ENCODE measurements at regions not wholly inside any gene's neighbourhood (a gene's known extent, or its start where the extent isn't known, plus 50 kb on each side); places are given as distances from the start of the nearest gene placed in this dataset.

DNA sequence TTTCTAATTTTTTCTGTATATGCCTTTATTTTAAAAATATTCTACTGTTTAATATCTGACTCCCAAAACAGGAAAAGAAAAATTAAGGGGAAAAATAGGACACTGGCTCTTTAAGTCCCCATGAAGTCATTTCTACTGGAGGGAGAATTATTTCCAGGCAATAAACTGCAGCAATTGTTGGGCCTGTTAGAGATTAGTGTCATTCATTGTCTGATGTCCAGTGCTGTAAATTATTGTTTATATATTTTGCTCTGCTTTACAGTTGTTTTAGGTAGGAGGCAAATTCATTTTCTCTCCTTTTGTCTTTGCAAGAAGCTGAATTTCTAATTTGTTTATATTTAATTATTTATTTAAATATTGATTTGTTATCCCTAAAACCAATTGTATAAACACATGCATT lies 906.0 kb upstream of the CDH10 start (continued):
- TF ChIP-seq ZNF219 (CRISPR knock-in tag; IDR thresholded peaks at IDR 0.05; ENCODE audit: borderline replicate concordance) (no peak), ZNF232 (CRISPR knock-in tag; IDR thresholded peaks at IDR 0.05) (no peak), NR1H2 (CRISPR knock-in tag; IDR thresholded peaks at IDR 0.05) (no peak), CBFB (CRISPR knock-in tag; IDR thresholded peaks at IDR 0.05; ENCODE audit: low read depth) (no peak)
- TF ChIP-seq, protein P1, sequence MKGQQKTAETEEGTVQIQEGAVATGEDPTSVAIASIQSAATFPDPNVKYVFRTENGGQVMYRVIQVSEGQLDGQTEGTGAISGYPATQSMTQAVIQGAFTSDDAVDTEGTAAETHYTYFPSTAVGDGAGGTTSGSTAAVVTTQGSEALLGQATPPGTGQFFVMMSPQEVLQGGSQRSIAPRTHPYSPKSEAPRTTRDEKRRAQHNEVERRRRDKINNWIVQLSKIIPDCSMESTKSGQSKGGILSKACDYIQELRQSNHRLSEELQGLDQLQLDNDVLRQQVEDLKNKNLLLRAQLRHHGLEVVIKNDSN (CRISPR knock-in tag; IDR thresholded peaks at IDR 0.05) = no peak
- TF ChIP-seq, protein P2, sequence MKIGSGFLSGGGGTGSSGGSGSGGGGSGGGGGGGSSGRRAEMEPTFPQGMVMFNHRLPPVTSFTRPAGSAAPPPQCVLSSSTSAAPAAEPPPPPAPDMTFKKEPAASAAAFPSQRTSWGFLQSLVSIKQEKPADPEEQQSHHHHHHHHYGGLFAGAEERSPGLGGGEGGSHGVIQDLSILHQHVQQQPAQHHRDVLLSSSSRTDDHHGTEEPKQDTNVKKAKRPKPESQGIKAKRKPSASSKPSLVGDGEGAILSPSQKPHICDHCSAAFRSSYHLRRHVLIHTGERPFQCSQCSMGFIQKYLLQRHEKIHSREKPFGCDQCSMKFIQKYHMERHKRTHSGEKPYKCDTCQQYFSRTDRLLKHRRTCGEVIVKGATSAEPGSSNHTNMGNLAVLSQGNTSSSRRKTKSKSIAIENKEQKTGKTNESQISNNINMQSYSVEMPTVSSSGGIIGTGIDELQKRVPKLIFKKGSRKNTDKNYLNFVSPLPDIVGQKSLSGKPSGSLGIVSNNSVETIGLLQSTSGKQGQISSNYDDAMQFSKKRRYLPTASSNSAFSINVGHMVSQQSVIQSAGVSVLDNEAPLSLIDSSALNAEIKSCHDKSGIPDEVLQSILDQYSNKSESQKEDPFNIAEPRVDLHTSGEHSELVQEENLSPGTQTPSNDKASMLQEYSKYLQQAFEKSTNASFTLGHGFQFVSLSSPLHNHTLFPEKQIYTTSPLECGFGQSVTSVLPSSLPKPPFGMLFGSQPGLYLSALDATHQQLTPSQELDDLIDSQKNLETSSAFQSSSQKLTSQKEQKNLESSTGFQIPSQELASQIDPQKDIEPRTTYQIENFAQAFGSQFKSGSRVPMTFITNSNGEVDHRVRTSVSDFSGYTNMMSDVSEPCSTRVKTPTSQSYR (CRISPR knock-in tag; IDR thresholded peaks at IDR 0.05) = no peak

DNA sequence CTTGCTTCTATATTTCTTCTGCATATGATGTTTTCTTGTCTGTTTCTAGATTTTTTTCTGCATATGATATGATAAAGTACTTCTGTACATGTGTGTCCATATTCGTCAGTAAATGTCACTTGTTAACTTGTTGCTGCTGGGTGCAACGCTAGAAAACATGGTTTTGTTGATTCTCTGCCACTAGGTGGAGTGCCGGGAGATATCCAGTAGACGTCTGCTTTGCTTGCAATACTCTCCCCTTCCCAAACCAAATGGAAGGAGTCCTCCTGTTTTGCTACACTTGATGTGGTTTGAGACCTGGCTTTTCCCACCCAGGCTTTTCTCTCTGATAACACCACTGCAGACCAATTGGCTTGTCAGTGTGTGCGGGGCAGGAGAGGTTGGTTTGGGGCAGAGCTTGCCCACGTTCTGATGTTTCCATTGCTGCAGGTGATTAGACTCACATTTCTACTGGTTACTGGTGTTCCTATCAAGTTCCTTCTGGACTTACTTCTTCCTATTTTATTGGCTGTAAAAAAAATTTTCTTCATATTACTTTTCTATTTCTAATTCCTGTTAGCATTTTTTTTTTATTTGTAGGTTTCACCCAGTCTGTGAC lies 900.0 kb upstream of the CDH10 start:
- Mint-ChIP-seq H3K36me3 (no peaks in the 10 kb centered on the region), H3K4me1 (no peaks in the 10 kb centered on the region; the same call in 1 of the 2 replicates), H3K9me3 (peaks cover 10% of the 10 kb centered on the region), H3K4me3 (no peak overlapping the region), H3K27ac (no peak overlapping the region), H3K27me3 (ENCODE audit: low read depth) (no peaks in the 10 kb centered on the region)
- DNase-seq (ENCODE audit: low spot score) (peak; percentile 57), ATAC-seq (peak; percentile 95)
- ChIA-PET POLR2A (no interaction called here), CTCF (interaction anchor here (0.6 kb wide), 1 partner anchor 470 kb away, joined by 4 read pairs; no protein-coding TSS in a partner anchor)
- no peak for TF ChIP-seq CREB1 (CRISPR knock-in tag; IDR thresholded peaks at IDR 0.05)
- no peak for TF ChIP-seq GABPB1 (CRISPR knock-in tag; IDR thresholded peaks at IDR 0.05)
- TF ChIP-seq, protein P3, sequence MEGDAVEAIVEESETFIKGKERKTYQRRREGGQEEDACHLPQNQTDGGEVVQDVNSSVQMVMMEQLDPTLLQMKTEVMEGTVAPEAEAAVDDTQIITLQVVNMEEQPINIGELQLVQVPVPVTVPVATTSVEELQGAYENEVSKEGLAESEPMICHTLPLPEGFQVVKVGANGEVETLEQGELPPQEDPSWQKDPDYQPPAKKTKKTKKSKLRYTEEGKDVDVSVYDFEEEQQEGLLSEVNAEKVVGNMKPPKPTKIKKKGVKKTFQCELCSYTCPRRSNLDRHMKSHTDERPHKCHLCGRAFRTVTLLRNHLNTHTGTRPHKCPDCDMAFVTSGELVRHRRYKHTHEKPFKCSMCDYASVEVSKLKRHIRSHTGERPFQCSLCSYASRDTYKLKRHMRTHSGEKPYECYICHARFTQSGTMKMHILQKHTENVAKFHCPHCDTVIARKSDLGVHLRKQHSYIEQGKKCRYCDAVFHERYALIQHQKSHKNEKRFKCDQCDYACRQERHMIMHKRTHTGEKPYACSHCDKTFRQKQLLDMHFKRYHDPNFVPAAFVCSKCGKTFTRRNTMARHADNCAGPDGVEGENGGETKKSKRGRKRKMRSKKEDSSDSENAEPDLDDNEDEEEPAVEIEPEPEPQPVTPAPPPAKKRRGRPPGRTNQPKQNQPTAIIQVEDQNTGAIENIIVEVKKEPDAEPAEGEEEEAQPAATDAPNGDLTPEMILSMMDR (IDR thresholded peaks at IDR 0.05) = peak; percentile 58
- TF ChIP-seq GRHL2 (CRISPR knock-in tag; IDR thresholded peaks at IDR 0.05; ENCODE audit: insufficient replicate concordance, severe bottlenecking) = no peak
- TF ChIP-seq, protein P4, sequence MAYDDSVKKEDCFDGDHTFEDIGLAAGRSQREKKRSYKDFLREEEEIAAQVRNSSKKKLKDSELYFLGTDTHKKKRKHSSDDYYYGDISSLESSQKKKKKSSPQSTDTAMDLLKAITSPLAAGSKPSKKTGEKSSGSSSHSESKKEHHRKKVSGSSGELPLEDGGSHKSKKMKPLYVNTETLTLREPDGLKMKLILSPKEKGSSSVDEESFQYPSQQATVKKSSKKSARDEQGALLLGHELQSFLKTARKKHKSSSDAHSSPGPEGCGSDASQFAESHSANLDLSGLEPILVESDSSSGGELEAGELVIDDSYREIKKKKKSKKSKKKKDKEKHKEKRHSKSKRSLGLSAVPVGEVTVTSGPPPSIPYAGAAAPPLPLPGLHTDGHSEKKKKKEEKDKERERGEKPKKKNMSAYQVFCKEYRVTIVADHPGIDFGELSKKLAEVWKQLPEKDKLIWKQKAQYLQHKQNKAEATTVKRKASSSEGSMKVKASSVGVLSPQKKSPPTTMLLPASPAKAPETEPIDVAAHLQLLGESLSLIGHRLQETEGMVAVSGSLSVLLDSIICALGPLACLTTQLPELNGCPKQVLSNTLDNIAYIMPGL (CRISPR knock-in tag; IDR thresholded peaks at IDR 0.05) = 0 out of 2 replicates have a peak, but pooled peaks have one; percentile 54

DNA sequence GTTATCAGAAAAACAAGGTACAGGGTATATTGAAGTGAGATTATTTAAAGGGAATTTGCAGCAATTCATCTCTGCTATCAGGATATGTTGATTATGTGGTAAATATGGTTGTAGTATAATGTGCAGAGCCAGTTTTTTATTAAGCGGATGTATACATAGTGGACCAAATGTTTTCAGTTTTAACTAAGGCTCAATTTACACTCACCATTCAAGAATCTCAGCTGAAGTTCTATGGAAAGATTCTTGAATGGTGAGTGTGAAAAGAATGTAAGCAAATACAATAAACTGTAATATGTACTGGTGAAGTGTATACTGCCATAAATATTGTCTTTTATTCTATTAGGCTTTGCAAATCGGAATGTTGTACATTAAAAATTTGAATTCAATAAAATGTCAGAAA lies 895.9 kb upstream of the CDH10 start:
- no peak for ATAC-seq
- no peak for TF ChIP-seq NR3C1 (CRISPR knock-in tag; conservative IDR thresholded peaks at IDR 0.05; ENCODE audit: low read depth)
- no peak for TF ChIP-seq CBFB (CRISPR knock-in tag; IDR thresholded peaks at IDR 0.05; ENCODE audit: low read depth)
- TF ChIP-seq ELF4 (CRISPR knock-in tag; IDR thresholded peaks at IDR 0.05; ENCODE audit: low read depth) = no peak
- TF ChIP-seq ZNF138 (CRISPR knock-in tag; conservative IDR thresholded peaks at IDR 0.05) = no peak
- TF ChIP-seq, protein P5, sequence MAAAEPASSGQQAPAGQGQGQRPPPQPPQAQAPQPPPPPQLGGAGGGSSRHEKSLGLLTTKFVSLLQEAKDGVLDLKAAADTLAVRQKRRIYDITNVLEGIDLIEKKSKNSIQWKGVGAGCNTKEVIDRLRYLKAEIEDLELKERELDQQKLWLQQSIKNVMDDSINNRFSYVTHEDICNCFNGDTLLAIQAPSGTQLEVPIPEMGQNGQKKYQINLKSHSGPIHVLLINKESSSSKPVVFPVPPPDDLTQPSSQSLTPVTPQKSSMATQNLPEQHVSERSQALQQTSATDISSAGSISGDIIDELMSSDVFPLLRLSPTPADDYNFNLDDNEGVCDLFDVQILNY (CRISPR knock-in tag; IDR thresholded peaks at IDR 0.05) = no peak
- TF ChIP-seq, protein P6, sequence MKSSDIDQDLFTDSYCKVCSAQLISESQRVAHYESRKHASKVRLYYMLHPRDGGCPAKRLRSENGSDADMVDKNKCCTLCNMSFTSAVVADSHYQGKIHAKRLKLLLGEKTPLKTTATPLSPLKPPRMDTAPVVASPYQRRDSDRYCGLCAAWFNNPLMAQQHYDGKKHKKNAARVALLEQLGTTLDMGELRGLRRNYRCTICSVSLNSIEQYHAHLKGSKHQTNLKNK (CRISPR knock-in tag; IDR thresholded peaks at IDR 0.05) = no peak
- TF ChIP-seq, protein P4 (CRISPR knock-in tag; IDR thresholded peaks at IDR 0.05) = no peak
- TF ChIP-seq, protein P7, sequence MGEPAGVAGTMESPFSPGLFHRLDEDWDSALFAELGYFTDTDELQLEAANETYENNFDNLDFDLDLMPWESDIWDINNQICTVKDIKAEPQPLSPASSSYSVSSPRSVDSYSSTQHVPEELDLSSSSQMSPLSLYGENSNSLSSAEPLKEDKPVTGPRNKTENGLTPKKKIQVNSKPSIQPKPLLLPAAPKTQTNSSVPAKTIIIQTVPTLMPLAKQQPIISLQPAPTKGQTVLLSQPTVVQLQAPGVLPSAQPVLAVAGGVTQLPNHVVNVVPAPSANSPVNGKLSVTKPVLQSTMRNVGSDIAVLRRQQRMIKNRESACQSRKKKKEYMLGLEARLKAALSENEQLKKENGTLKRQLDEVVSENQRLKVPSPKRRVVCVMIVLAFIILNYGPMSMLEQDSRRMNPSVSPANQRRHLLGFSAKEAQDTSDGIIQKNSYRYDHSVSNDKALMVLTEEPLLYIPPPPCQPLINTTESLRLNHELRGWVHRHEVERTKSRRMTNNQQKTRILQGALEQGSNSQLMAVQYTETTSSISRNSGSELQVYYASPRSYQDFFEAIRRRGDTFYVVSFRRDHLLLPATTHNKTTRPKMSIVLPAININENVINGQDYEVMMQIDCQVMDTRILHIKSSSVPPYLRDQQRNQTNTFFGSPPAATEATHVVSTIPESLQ (CRISPR knock-in tag; IDR thresholded peaks at IDR 0.05) = no peak
- TF ChIP-seq NFATC4 (CRISPR knock-in tag; IDR thresholded peaks at IDR 0.05) = no peak
- TF ChIP-seq, protein P8, sequence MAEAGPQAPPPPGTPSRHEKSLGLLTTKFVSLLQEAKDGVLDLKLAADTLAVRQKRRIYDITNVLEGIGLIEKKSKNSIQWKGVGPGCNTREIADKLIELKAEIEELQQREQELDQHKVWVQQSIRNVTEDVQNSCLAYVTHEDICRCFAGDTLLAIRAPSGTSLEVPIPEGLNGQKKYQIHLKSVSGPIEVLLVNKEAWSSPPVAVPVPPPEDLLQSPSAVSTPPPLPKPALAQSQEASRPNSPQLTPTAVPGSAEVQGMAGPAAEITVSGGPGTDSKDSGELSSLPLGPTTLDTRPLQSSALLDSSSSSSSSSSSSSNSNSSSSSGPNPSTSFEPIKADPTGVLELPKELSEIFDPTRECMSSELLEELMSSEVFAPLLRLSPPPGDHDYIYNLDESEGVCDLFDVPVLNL (CRISPR knock-in tag; IDR thresholded peaks at IDR 0.05; ENCODE audit: borderline replicate concordance, low read depth) = no peak

More for the DNA sequence above, 895.9 kb upstream of the CDH10 start:
- POLR2A ChIA-PET = no interaction called here
- Mint-ChIP-seq H3K4me1 (no peaks in the 10 kb centered on the region; the same call in 1 of the 2 replicates), H3K9me3 (peaks cover 2% of the 10 kb centered on the region), H3K27me3 (ENCODE audit: low read depth) (no peaks in the 10 kb centered on the region), H3K36me3 (no peaks in the 10 kb centered on the region), H3K4me3 (no peak overlapping the region), H3K27ac (no peak overlapping the region)
- CTCF ChIA-PET = no interaction called here
- DNase-seq (ENCODE audit: low spot score) = no peak

Data from WTC11 (cell line).